WTC11 (cell line): ENCODE measurements at regions not wholly inside any gene's neighbourhood (a gene's known extent, or its start where the extent isn't known, plus 50 kb on each side); places are given as distances from the start of the nearest gene placed in this dataset.
"Not testable (repeated sequence)": the region's sequence is repeated elsewhere in the genome, so short reads cannot be mapped to it uniquely, and the experiment has no call there.

Source experiments
- ATAC-seq: fragments of 200-7000 bp; cut with Tn5 transposase; 2 replicates; pipeline ENCODE4 v1.10.0; 2021; ENCODE audit warnings: mild to moderate bottlenecking, moderate library complexity
- CTCF ChIA-PET: fragments of 300-600 bp; sonication (Branson Sonifier 250); formaldehyde crosslinking; loops from one replicate; lab custom pipeline; 2021; ENCODE audit warnings: antibody characterized with exemption; lab: Charles Lee
- POLR2A ChIA-PET: fragments of 350-600 bp; sonication (Branson Sonifier 250); formaldehyde crosslinking; loops from one replicate; lab custom pipeline; 2021; ENCODE audit warnings: antibody characterized with exemption; lab: Charles Lee
- DNase-seq: peaks from one replicate; pipeline ENCODE4 v3.0.0; 2021; ENCODE audit warnings: low spot score
- H3K27ac Mint-ChIP-seq: 2 replicates; pipeline ENCODE4 v1.8.0; 2021; ENCODE audit warnings: mixed read lengths
- H3K27me3 Mint-ChIP-seq: 2 replicates; pipeline ENCODE4 v1.8.0; 2021; ENCODE audit warnings: low read depth, mild to moderate bottlenecking, moderate library complexity, mixed read lengths
- H3K36me3 Mint-ChIP-seq: 2 replicates; pipeline ENCODE4 v1.8.0; 2021; ENCODE audit warnings: mixed read lengths
- H3K4me1 Mint-ChIP-seq: 2 replicates; pipeline ENCODE4 v1.8.0; 2022; ENCODE audit warnings: mixed read lengths
- H3K4me3 Mint-ChIP-seq: 2 replicates; pipeline ENCODE4 v1.8.0; 2021; ENCODE audit warnings: mild to moderate bottlenecking, moderate library complexity, mixed read lengths
- H3K9me3 Mint-ChIP-seq: 2 replicates; pipeline ENCODE4 v1.8.0; 2021; ENCODE audit warnings: mixed read lengths
- CTCF ChIP-seq: fragments of 200-600 bp; IDR thresholded peaks from 2 replicates; pipeline ENCODE4 v1.8.0; 2022; ENCODE audit warnings: antibody characterized with exemption

DNA sequence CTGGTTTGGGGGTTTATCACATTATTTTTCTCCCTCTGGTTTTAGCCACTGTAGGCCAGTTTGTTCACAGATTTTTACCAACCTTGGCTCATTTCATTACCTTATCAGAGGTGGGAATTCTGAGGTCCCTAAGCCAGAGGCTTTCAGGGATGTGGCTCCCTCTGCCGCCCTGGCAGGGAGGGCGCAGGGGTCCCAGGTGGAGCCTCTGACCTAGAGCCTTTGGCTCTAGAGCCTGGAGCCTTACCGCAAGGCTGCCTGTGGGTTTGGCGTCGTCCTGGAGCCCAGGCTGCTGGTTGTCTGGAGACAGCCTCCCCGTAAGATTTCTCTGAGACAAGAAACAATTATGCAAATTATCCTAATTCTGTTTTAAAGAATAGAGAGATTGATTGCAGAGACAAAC lies 188.0 kb downstream of the LMLN start:
- peaks cover 16% of the 10 kb centered on the region for H3K27me3 Mint-ChIP-seq
- H3K27ac Mint-ChIP-seq, H3K9me3 Mint-ChIP-seq, H3K36me3 Mint-ChIP-seq, H3K4me1 Mint-ChIP-seq, POLR2A ChIA-PET, H3K4me3 Mint-ChIP-seq: not testable (repeated sequence)
- CTCF ChIA-PET, result interaction anchor here (1.0 kb wide), 2 partner anchors 68 to 97 kb away, joined by 5 to 8 read pairs; no protein-coding TSS in a partner anchor
- peak; percentile 67 for DNase-seq
- peak; percentile 37; the same call in 1 of the 2 replicates for TF ChIP-seq CTCF
- peak; percentile 97 for ATAC-seq

DNA sequence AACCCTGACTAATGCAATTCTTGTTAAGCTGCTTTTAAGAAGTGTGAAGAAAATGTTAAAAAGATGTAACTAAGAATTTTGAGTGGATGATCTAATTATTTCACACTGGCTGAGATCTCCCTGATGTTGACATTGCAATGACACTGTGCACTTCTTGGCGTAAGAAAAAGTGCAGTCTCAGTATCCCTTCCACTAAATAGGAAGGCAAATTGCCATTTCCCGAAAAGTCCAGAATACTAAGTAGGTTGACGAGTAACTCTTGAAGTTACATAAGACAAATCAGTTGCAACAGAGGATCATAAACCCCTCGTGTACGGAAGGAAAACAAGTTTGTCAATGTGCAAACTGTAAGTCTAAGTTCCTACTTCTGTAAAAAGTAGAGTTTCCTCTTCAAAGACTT lies 189.9 kb downstream of the LMLN start:
- H3K4me1 Mint-ChIP-seq, H3K36me3 Mint-ChIP-seq, POLR2A ChIA-PET, CTCF ChIA-PET, H3K27ac Mint-ChIP-seq, ATAC-seq, DNase-seq, H3K9me3 Mint-ChIP-seq, H3K4me3 Mint-ChIP-seq: not testable (repeated sequence)
- H3K27me3 Mint-ChIP-seq, result peaks cover 16% of the 10 kb centered on the region

DNA sequence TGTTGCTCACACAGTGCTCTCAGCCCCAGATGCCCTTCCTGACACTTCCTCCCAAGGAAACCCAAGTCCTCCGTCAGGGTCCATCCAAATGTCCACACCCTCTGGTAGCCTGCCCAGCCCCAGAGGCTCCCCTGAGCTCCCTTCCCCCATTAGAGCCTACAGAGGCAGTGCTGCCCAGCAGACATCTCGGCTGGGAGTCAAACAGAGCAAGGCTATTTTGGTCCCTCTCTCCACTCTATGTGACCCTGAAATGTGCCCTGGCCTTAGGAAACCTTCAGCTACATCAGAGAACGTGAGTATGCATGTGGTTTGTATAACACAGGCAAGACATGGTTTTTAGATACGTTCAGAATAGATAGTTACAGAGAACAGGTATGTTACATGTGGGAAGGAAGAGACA lies 191.8 kb downstream of the LMLN start:
- H3K27ac Mint-ChIP-seq, H3K4me3 Mint-ChIP-seq, CTCF ChIA-PET, ATAC-seq, POLR2A ChIA-PET, DNase-seq, H3K9me3 Mint-ChIP-seq, H3K36me3 Mint-ChIP-seq, H3K4me1 Mint-ChIP-seq: not testable (repeated sequence)
- H3K27me3 Mint-ChIP-seq, result peaks cover 14% of the 10 kb centered on the region

DNA sequence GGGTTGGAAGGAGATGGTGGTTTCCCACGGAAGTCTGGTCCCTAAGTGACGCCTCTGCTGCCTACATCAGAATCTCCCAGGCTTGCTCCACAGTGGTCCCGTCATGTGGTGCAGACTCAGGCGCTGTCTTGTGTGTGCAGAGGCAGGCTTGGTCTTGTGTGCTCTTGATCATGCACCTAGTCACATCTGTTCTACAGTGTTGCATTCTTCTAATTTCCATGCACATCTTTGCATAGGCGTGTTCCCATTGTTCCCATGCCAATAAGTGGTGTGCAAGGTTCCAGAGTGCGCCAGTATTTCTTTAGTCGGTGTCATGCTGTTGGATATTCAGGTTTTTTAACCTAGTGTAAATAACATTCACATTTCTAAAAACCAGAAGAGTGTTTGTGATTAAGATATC lies 195.8 kb downstream of the LMLN start:
- POLR2A ChIA-PET, H3K27me3 Mint-ChIP-seq, H3K9me3 Mint-ChIP-seq, H3K4me1 Mint-ChIP-seq, DNase-seq, H3K36me3 Mint-ChIP-seq, ATAC-seq, CTCF ChIA-PET, H3K4me3 Mint-ChIP-seq, H3K27ac Mint-ChIP-seq: not testable (repeated sequence)

- DNase-seq, H3K4me1 Mint-ChIP-seq, H3K9me3 Mint-ChIP-seq, H3K36me3 Mint-ChIP-seq, H3K27ac Mint-ChIP-seq, POLR2A ChIA-PET, CTCF ChIA-PET, H3K27me3 Mint-ChIP-seq: not testable (repeated sequence)
- peak overlapping the region; percentile 82 for H3K4me3 Mint-ChIP-seq
- peak; percentile 96 for ATAC-seq
These were observed 197.3 kb downstream of the LMLN start for GRCh38 chr3:198157231-198157868.

- POLR2A ChIA-PET, CTCF ChIA-PET, H3K4me1 Mint-ChIP-seq, H3K27me3 Mint-ChIP-seq, DNase-seq, H3K9me3 Mint-ChIP-seq, H3K36me3 Mint-ChIP-seq: not testable (repeated sequence)
- Mint-ChIP-seq H3K4me3 (peak overlapping the region; percentile 82), H3K27ac (peak overlapping the region; percentile 82; the same call in 1 of the 2 replicates)
- ATAC-seq, result peak; percentile 13
These were observed 198.0 kb downstream of the LMLN start for GRCh38 chr3:198158007-198158406.

DNA sequence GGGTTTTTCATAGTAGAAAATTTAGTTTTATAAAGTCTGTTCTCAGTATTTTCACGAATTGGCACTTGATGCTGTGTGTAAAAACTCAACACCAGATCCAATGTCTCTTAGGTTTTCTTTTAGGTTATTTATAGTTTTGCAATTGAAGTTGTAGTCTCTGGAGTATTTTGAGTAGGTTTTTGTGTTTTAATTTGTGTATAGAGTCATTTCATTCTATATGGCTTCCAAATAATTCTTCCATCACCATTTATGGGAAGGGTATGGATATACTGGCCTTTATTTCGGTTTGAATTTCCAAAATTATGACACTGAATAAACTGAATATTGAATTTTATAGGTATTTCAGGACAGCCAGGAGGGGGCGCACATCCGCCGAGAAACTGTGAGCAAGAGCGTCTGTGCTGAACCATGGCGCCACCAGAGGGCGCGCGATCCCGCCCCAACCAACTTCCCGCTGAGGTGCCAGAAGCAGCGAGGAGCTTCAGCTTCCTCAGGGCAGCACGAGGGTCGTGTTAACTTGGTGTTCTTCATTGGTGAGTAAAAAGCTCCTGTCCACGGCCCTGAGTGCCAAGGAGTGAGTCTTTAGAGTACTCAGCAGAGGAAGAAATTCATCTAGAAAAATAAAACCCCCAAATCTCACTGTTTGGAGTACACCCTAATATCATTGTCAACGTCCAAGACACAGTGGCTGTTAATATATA lies 207.5 kb downstream of the LMLN start:
- DNase-seq, result peak; percentile 84
- H3K36me3 Mint-ChIP-seq, result peaks cover 29% of the 10 kb centered on the region
- CTCF ChIA-PET, H3K27me3 Mint-ChIP-seq, H3K4me1 Mint-ChIP-seq, H3K4me3 Mint-ChIP-seq, H3K9me3 Mint-ChIP-seq, H3K27ac Mint-ChIP-seq, ATAC-seq, POLR2A ChIA-PET: not testable (repeated sequence)
- TF ChIP-seq CTCF, result peak; percentile 91

DNA sequence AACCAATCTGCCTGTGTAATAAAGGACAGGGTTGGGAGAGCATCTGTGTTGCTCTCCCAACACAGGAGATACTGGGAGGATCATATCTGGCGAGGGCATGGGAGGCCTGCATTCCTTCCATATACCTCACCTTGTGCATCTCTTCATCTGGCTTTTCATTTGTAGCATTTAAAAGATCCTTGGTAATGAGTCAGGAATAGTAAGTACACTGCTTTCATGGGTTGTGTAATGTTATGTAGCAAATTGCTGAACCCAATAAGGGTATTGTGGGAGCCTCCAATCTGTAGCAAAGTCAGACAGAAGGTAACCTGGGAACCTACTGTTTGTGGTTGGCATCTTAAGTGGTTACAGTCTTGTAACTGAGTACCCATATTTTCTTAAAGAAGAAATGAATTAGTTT lies 210.8 kb downstream of the LMLN start:
- H3K27ac Mint-ChIP-seq, H3K9me3 Mint-ChIP-seq, DNase-seq, H3K4me1 Mint-ChIP-seq, H3K27me3 Mint-ChIP-seq, ATAC-seq, H3K4me3 Mint-ChIP-seq, CTCF ChIA-PET, POLR2A ChIA-PET: not testable (repeated sequence)
- H3K36me3 Mint-ChIP-seq, result peaks cover 29% of the 10 kb centered on the region

GRCh38 chr3:198173080-198173479 lies 213.1 kb downstream of the LMLN start:
- H3K27me3 Mint-ChIP-seq, H3K4me1 Mint-ChIP-seq, H3K4me3 Mint-ChIP-seq, CTCF ChIA-PET, POLR2A ChIA-PET, DNase-seq, H3K27ac Mint-ChIP-seq, H3K9me3 Mint-ChIP-seq, ATAC-seq: not testable (repeated sequence)
- peaks cover 24% of the 10 kb centered on the region for H3K36me3 Mint-ChIP-seq

DNA sequence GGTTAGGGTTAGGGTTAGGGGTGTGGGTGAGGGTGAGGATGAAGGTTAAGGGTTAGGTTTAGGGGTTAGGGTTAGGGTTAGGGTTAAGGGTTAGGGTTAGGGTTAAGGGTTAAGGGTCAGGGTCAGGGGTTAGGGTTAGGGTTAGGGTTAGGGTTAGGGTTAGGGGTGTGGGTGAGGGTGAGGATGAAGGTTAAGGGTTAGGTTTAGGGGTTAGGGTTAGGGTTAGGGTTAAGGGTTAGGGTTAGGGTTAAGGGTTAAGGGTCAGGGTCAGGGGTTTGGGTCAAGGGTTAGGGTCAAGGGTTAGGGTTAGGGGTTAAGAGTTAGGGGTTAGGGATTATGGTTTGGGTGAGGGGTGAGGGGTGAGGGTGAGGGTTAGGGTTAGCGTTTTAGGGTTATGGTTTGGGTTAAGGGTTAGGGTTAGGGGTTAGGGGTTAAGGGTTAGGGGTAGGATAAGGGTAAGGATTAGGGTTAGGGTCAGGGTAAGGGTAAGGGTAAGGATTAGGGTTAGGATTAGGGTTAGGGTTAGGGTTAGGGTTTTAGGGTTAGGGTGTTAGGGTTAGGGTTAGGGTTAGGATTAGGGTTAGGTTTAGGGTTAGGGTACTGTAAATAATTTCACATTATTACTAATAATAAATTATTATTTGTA lies 214.0 kb downstream of the LMLN start:
- H3K4me1 Mint-ChIP-seq, POLR2A ChIA-PET, H3K27ac Mint-ChIP-seq, DNase-seq, CTCF ChIA-PET, H3K4me3 Mint-ChIP-seq, H3K9me3 Mint-ChIP-seq, H3K27me3 Mint-ChIP-seq, ATAC-seq: not testable (repeated sequence)
- peaks cover 17% of the 10 kb centered on the region for H3K36me3 Mint-ChIP-seq
